Ovary (tissue), 3 donors: ENCODE measurements at regions not wholly inside any gene's neighbourhood (a gene's known extent, or its start where the extent isn't known, plus 50 kb on each side); places are given as distances from the start of the nearest gene placed in this dataset.

Source experiments
- CTCF ChIP-seq, 3 donors: fragments of 450-650 bp in 2 of 3; fragments of 200-600 bp in 1 of 3; IDR thresholded peaks; one replicate each; pipeline versions ENCODE4 v1.5.1 to v1.8.0; 2016 to 2022; ENCODE audit warnings: antibody characterized with exemption in 3 of 3, mild to moderate bottlenecking in 1 of 3
- EP300 ChIP-seq: sonication (generic); formaldehyde crosslinking; IDR thresholded peaks from one replicate; pipeline ENCODE4 v1.6.1; 2017; ENCODE audit warnings: antibody characterized with exemption
- POLR2A ChIP-seq: fragments of 450-650 bp; IDR thresholded peaks from one replicate; pipeline ENCODE4 v1.6.1; 2017; ENCODE audit warnings: antibody characterized with exemption, mild to moderate bottlenecking, moderate library complexity
- donor health status: DM: no; HTN: no; CAD: no.

- no peak for TF ChIP-seq CTCF (IDR thresholded peaks at IDR 0.05)
- no peak for TF ChIP-seq EP300
- TF ChIP-seq POLR2A: no peak
Measured at GRCh38 chr6:160858886-160859285, 132.7 kb upstream of the MAP3K4 start.
